HEK293T (cell line): ENCODE measurements at regions not wholly inside any gene's neighbourhood (a gene's known extent, or its start where the extent isn't known, plus 50 kb on each side); places are given as distances from the start of the nearest gene placed in this dataset.

Source experiments
- FOXM1 ChIP-seq: fragments of 450-650 bp; IDR thresholded peaks from 2 replicates; pipeline ENCODE4 v1.6.1; 2017; ENCODE audit warnings: mild to moderate bottlenecking, borderline replicate concordance
- SUZ12 ChIP-seq: fragments of 450-650 bp; IDR thresholded peaks from 2 replicates; pipeline ENCODE4 v1.6.1; 2016; ENCODE audit warnings: mild to moderate bottlenecking
- ZNF384 ChIP-seq: fragments of 450-650 bp; IDR thresholded peaks from 2 replicates; pipeline ENCODE4 v1.6.1; 2016

GRCh38 chr3:194268654-194269512, 82.2 kb downstream of the CPN2 start:
- no peak for TF ChIP-seq FOXM1
- TF ChIP-seq SUZ12, result no peak
- no peak for TF ChIP-seq ZNF384
